HG03520 (cell line): ENCODE measurements at regions not wholly inside any gene's neighbourhood (a gene's known extent, or its start where the extent isn't known, plus 50 kb on each side); places are given as distances from the start of the nearest gene placed in this dataset.
"Not testable (repeated sequence)": the region's sequence is repeated elsewhere in the genome, so short reads cannot be mapped to it uniquely, and the experiment has no call there.

Experiments
- ATAC-seq: cut with Tn5 transposase; IDR thresholded peaks from one replicate; pipeline ENCODE4 v1.9.1; 2021; ENCODE audit warnings: mild to moderate bottlenecking, moderate library complexity; ENCODE audit not compliant: unreplicated experiment

GRCh38 chr2:125216321-125216720 lies 1191.2 kb downstream of the CNTNAP5 start:
- ATAC-seq, result no peak

GRCh38 chr2:125224188-125224587 lies 1199.1 kb downstream of the CNTNAP5 start:
- ATAC-seq, result no peak

DNA sequence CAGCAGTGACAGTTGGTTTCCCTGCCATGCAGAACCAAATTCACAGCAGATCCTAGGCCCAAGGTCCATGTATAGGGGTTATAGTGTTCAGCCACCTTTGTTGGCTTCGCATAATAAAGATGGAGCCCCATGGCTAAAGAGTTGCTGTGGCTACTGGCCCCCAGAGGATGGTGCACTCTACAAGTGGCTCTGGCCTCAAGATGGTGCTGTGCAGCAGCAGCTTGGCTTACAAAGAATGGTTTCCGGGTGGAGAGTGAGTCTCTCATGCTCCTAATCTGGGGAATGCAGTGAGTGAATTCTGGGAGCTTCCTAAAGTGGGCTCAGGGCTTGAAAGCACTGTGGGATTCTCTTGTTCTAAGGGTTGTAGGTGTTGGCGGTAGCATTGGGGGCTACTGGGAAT lies 1199.7 kb downstream of the CNTNAP5 start:
- ATAC-seq, result no peak

DNA sequence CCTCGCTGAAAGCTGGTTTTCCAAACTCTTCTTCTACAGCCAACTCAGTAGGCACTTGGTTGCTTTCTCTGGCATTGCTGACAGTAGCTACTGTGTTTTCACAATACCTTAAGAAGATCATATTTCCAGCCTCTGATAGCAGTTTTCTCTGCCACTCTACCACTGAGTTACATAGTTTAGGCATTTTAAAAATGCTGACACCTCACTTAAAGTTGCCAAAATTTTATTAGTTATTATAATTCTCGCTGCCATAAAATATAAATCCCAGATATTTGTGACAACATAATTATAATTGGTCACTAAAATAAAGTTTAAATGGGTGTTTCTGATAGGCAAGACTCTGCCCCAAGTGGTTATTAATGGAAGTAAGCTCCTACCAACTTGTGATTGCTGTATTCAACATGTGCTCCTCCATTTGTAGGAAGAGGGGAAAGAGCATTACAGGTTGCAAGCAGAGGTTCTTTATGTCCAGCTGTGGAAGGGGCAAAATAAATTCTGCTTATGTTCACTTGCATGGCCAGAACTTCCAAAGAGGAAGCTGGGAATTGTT lies 1202.8 kb downstream of the CNTNAP5 start:
- no peak for ATAC-seq

DNA sequence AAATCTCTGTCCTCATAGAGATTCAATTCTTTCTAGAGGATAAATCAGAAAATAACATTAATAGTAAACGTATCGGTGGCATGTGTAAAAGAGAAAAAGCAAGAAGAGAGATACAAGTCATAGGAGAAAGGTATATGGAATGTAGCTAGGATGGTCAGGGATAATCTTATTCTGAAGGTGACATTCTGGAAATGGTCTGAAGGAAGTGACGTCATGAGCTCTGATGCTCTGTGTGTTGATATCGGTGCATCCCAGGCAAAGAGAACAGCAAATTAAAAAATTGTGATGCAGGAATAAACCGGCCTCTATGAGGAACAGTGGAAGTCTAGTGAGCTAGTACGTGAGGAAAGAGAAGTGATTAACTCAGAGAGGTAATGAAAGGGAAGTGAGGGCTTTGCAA lies 1215.8 kb downstream of the CNTNAP5 start:
- ATAC-seq, result no peak

- no peak for ATAC-seq
Measured at GRCh38 chr2:125243074-125243473, 1218.0 kb downstream of the CNTNAP5 start.

DNA sequence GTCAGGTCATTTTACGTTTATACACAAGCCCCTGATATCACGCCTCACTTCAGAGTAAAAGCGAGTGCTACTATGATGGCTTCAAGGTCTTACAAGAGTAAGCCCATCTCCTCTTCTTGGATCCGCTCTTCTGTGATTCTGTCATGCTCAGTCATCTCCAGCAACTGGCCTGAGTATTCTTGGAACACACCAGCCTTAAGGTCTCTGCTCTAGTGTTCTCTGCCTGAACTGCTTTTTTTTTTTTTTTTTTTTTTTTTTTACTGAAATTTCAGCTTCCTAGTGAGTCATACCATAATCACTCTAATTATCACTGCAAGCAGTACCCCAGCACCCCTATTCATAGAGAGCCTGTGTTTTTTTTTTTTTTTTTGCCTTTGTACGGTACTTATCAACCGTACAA lies 1228.9 kb downstream of the CNTNAP5 start:
- ATAC-seq, result no peak

- ATAC-seq, result no peak
Measured at GRCh38 chr2:125259451-125259850, 1234.4 kb downstream of the CNTNAP5 start.

DNA sequence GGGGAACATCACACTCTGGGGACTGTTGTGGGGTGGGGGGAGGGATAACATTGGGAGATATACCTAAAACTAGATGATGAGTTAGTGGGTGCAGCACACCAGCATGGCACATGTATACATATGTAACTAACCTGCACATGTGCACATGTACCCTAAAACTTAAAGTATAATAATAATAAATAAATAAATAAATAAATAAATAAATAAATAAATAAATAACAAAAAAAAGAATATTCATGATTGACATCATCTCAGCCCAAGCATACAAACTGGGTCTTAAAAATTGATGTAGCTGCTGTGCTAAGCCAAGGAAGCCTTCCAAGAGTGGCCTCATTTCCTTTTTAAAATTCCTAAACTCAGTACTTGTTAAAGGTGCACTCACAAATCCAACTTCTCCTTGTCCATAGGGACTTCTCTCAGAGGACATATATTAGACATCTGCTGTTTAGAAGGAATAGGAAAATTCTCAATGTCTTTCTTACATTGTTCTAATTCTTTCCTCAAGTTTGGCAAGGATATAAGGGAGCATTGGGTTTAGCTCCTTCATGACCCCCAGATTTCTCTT lies 1235.4 kb downstream of the CNTNAP5 start:
- ATAC-seq, result not testable (repeated sequence)

DNA sequence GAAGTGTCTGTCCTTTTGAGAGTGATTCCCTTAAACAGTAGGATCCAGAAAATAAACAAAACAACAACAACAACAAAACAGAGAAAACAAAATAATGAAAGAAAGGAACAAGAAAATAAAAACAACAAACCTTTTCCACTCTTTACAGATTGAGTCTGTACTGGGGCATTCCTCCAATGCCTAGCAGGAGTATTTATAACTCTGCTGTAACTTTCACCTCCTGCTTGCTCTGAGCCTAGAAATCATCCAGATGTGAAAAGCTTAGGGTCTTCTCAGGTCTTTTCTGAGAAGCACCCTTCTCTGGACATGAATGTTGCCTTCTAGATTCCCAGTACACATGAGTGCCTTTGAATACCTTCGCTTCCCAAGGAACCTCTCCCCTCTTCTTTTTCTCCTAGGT lies 1239.4 kb downstream of the CNTNAP5 start:
- ATAC-seq, result no peak

DNA sequence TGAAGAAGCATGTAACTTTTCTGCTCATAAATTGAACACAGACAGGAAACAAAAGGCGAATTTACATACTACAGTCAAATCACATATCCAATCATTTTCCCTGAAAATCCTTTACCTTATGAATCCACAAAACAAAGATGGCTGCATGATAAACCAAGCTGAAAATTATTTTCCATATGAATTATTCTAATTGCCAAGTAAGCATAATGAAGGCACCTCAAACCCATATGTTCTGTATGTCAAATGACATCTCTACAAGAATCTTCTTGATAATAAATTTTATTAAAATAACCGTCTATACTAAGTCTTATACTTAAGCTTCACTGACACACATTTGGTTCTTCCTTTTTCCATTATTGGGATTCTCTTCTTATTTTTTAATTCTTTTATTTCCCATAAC lies 1242.6 kb downstream of the CNTNAP5 start:
- ATAC-seq, result no peak

DNA sequence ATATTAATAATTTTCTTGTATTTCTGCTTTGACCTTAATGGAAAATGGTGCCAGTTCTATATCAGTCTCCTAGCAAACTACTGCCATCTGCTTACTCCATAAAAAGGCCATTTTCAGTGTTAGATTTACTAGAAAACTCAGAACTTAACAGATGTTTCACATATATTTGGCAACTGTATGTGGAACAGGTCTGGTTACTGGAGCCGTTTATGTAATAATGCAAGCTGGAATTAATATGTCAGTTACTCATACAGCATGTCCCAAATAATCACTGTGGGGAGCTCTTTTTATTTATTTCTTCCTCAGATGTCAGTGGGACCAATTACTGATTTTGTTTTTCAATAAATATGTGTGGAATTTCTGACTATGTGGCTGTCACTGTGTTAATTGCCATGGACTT lies 1247.6 kb downstream of the CNTNAP5 start:
- ATAC-seq, result no peak

- ATAC-seq, result no peak
Measured at GRCh38 chr2:125274718-125275117, 1249.6 kb downstream of the CNTNAP5 start.

DNA sequence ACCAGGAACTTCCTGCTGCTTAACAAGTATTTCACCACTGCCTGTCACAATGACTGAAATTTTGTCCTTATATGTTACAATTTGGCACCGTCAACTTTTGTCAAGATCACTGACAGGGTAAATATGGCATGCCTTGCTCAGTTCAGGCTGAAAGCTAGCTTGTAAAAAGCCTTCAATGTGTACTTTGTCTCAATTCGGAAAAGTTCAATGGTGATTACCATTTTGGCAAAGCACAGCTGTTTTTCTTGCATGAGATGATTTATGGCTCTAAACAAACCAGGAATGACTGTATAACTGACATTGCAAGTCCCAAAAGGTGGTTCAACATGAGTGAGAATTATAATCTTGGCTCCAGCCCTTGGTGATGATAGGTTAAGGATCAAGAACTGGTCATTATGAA lies 1255.2 kb downstream of the CNTNAP5 start:
- no peak for ATAC-seq

DNA sequence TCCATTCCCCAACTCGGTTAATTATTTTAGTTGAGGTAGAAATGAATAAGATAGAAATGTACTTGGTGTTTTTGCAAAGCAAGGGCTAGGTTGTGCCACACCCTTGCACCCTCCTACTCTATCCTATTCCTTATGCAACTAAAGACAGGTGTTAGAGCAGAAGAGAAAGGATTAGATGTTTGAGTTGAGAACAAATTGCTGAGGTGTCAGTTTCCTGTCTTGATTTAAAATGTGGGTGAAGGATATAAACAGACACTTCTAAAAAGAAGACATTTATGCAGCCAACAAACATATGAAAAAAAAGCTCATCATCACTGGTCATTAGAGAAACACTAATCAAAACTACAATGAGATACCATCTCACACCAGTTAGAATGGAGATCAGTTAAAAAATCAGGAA lies 1256.2 kb downstream of the CNTNAP5 start:
- no peak for ATAC-seq

- ATAC-seq, result no peak
Measured at GRCh38 chr2:125296742-125297141, 1271.7 kb downstream of the CNTNAP5 start.

DNA sequence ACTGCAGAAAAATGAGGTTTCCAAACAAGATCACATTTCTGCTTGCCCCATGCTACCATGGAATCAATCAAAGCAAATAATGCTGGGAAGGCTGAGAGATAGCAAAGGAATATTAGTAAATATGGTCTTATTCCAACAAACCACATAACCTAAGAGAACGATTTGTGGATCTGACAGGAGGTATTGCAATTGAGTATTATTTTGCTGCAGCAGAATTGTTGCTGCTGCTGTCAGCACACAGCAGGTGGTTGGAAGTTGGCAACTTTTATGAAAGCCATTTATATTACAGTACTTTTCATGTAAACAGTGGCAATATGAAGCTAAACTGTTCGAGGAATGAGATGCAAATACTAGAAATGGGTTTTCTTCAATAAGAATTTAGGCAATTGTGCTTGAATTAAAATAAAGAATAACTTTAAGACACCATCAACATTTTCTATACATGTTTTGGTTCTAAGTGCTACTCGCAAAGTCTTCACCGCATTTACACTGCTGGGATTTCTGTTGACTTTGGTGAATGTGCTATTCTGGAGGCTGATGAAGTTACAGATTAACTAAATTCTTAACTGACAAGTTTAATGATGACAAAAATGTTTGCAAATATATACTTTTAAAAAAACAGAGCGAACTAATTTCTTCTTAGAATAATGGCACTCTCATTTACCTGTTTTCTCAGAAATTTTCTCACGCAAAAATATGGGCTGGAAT lies 1285.7 kb downstream of the CNTNAP5 start:
- ATAC-seq, result no peak

- no peak for ATAC-seq
Measured at GRCh38 chr2:125312342-125312741, 1287.3 kb downstream of the CNTNAP5 start.

- no peak for ATAC-seq
Measured at GRCh38 chr2:125313806-125314205, 1288.7 kb downstream of the CNTNAP5 start.

DNA sequence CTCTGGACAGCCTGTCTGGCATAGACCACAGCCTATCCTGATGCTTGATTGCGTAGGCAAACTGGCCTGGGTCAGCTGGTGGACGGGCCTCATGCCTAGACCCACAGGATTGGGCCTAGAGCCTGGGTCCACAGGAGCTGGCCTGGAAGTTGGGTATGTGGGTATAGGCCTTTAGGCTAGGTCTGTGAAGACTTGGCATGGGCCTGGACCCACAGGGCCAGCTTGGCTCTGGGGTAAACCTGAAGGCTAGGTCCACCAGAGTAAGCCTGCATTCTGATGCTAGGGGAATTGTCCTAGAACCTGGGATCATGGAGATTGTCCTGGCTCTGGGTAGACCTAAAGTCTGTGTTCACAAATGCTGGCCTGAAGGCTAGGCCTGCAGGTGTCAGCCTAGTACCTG lies 1293.7 kb downstream of the CNTNAP5 start:
- no peak for ATAC-seq

GRCh38 chr2:125324273-125324672 lies 1299.2 kb downstream of the CNTNAP5 start:
- no peak for ATAC-seq

DNA sequence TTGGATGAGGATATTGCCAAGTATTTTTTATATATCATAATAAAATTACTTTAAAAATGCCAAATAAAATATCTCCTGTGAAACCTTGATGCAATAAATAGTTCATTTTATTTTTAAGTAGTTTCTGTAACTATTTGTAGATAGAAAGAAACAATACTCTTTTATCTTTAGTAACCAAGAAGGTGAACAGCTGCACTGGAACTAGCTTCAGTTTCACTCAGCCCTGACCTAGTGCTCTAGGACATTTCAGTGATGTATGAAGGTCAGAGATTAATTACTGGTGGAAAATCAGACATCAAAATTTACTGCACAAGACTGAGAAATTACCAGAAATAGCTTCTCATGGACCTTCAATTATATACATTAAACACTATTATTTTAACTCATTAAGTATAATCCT lies 1305.0 kb downstream of the CNTNAP5 start:
- peak; percentile 92 for ATAC-seq

- ATAC-seq, result no peak
Measured at GRCh38 chr2:125341353-125341752, 1314.6 kb upstream of the GYPC start.
